ENCODE measurements at regions not wholly inside any gene's neighbourhood (a gene's known extent, or its start where the extent isn't known, plus 50 kb on each side); places are given as distances from the start of the nearest gene placed in this dataset.

GRCh38 chr14:38442208-38442607 lies 186.3 kb upstream of the CLEC14A start:
- POLR2A ChIA-PET, result interaction anchor here (0.6 kb wide), 1 partner anchor 11 kb away, joined by 3 read pairs; no protein-coding TSS in a partner anchor
- Mint-ChIP-seq H3K27ac (no peak overlapping the region), H3K27me3 (ENCODE audit: low read depth) (peaks cover 4% of the 10 kb centered on the region), H3K4me1 (no peaks in the 10 kb centered on the region), H3K9me3 (peaks cover 41% of the 10 kb centered on the region), H3K36me3 (peaks cover 18% of the 10 kb centered on the region), H3K4me3 (no peak overlapping the region)
- TF ChIP-seq ZNF396 (CRISPR knock-in tag; IDR thresholded peaks at IDR 0.05; ENCODE audit: borderline replicate concordance), result no peak
- TF ChIP-seq ZMAT4 (CRISPR knock-in tag; IDR thresholded peaks at IDR 0.05), result no peak
- TF ChIP-seq, protein P1, sequence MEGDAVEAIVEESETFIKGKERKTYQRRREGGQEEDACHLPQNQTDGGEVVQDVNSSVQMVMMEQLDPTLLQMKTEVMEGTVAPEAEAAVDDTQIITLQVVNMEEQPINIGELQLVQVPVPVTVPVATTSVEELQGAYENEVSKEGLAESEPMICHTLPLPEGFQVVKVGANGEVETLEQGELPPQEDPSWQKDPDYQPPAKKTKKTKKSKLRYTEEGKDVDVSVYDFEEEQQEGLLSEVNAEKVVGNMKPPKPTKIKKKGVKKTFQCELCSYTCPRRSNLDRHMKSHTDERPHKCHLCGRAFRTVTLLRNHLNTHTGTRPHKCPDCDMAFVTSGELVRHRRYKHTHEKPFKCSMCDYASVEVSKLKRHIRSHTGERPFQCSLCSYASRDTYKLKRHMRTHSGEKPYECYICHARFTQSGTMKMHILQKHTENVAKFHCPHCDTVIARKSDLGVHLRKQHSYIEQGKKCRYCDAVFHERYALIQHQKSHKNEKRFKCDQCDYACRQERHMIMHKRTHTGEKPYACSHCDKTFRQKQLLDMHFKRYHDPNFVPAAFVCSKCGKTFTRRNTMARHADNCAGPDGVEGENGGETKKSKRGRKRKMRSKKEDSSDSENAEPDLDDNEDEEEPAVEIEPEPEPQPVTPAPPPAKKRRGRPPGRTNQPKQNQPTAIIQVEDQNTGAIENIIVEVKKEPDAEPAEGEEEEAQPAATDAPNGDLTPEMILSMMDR (IDR thresholded peaks at IDR 0.05), result no peak
- TF ChIP-seq FOXK1 (CRISPR knock-in tag; IDR thresholded peaks at IDR 0.05), result no peak
- TF ChIP-seq CREM (CRISPR knock-in tag; IDR thresholded peaks at IDR 0.05), result no peak
- TF ChIP-seq PREB (CRISPR knock-in tag; IDR thresholded peaks at IDR 0.05; ENCODE audit: borderline replicate concordance), result no peak
- no peak for TF ChIP-seq MXD4 (CRISPR knock-in tag; IDR thresholded peaks at IDR 0.05; ENCODE audit: borderline replicate concordance)
- TF ChIP-seq, protein P2, sequence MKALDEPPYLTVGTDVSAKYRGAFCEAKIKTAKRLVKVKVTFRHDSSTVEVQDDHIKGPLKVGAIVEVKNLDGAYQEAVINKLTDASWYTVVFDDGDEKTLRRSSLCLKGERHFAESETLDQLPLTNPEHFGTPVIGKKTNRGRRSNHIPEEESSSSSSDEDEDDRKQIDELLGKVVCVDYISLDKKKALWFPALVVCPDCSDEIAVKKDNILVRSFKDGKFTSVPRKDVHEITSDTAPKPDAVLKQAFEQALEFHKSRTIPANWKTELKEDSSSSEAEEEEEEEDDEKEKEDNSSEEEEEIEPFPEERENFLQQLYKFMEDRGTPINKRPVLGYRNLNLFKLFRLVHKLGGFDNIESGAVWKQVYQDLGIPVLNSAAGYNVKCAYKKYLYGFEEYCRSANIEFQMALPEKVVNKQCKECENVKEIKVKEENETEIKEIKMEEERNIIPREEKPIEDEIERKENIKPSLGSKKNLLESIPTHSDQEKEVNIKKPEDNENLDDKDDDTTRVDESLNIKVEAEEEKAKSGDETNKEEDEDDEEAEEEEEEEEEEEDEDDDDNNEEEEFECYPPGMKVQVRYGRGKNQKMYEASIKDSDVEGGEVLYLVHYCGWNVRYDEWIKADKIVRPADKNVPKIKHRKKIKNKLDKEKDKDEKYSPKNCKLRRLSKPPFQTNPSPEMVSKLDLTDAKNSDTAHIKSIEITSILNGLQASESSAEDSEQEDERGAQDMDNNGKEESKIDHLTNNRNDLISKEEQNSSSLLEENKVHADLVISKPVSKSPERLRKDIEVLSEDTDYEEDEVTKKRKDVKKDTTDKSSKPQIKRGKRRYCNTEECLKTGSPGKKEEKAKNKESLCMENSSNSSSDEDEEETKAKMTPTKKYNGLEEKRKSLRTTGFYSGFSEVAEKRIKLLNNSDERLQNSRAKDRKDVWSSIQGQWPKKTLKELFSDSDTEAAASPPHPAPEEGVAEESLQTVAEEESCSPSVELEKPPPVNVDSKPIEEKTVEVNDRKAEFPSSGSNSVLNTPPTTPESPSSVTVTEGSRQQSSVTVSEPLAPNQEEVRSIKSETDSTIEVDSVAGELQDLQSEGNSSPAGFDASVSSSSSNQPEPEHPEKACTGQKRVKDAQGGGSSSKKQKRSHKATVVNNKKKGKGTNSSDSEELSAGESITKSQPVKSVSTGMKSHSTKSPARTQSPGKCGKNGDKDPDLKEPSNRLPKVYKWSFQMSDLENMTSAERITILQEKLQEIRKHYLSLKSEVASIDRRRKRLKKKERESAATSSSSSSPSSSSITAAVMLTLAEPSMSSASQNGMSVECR (CRISPR knock-in tag; IDR thresholded peaks at IDR 0.05; ENCODE audit: borderline replicate concordance), result no peak
- TF ChIP-seq ZNF138 (CRISPR knock-in tag; conservative IDR thresholded peaks at IDR 0.05), result no peak
- no peak for TF ChIP-seq USF1 (CRISPR knock-in tag; IDR thresholded peaks at IDR 0.05)
- no peak for TF ChIP-seq CBFB (CRISPR knock-in tag; IDR thresholded peaks at IDR 0.05; ENCODE audit: low read depth)
- no peak for TF ChIP-seq E2F4 (CRISPR knock-in tag; IDR thresholded peaks at IDR 0.05; ENCODE audit: borderline replicate concordance, low read depth)
- no peak for TF ChIP-seq SP1 (CRISPR knock-in tag; conservative IDR thresholded peaks at IDR 0.05)
- no peak for TF ChIP-seq IRF1 (CRISPR knock-in tag; IDR thresholded peaks at IDR 0.05)
- TF ChIP-seq NFE2L1 (CRISPR knock-in tag; IDR thresholded peaks at IDR 0.05), result no peak
- TF ChIP-seq, protein P3, sequence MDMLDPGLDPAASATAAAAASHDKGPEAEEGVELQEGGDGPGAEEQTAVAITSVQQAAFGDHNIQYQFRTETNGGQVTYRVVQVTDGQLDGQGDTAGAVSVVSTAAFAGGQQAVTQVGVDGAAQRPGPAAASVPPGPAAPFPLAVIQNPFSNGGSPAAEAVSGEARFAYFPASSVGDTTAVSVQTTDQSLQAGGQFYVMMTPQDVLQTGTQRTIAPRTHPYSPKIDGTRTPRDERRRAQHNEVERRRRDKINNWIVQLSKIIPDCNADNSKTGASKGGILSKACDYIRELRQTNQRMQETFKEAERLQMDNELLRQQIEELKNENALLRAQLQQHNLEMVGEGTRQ (CRISPR knock-in tag; IDR thresholded peaks at IDR 0.05), result no peak
- TF ChIP-seq ZBTB21 (CRISPR knock-in tag; IDR thresholded peaks at IDR 0.05; ENCODE audit: borderline replicate concordance), result no peak
- no peak for TF ChIP-seq E2F1 (CRISPR knock-in tag; IDR thresholded peaks at IDR 0.05)
- no peak for TF ChIP-seq NFATC4 (CRISPR knock-in tag; IDR thresholded peaks at IDR 0.05)
- DNase-seq (ENCODE audit: low spot score) (no peak), ATAC-seq (no peak)
- CTCF ChIA-PET, result interaction anchor here (1.0 kb wide), 1 partner anchor 194 kb away, joined by 3 read pairs; no protein-coding TSS in a partner anchor

Data from WTC11 (cell line).